HEK293 (cell line): ENCODE measurements at regions not wholly inside any gene's neighbourhood (a gene's known extent, or its start where the extent isn't known, plus 50 kb on each side); places are given as distances from the start of the nearest gene placed in this dataset.

Experiments
- MZF1 ChIP-seq: fragments of 450-650 bp; formaldehyde crosslinking; IDR thresholded peaks from 2 replicates; pipeline ENCODE4 v1.5.1; 2017; ENCODE audit warnings: missing biosample characterization, missing genetic modification characterization, borderline replicate concordance
- TCF7L2 ChIP-seq: IDR thresholded peaks from 2 replicates; pipeline ENCODE4 v1.6.1; 2011; ENCODE audit warnings: low read depth, mild to moderate bottlenecking, inconsistent platforms, low read length, moderate library complexity, borderline replicate concordance
- ZNF10 ChIP-seq: fragments of 450-650 bp; formaldehyde crosslinking; IDR thresholded peaks from 2 replicates; pipeline ENCODE4 v1.5.1; 2017; ENCODE audit warnings: missing biosample characterization, missing genetic modification characterization
- ZNF140 ChIP-seq: fragments of 450-650 bp; formaldehyde crosslinking; IDR thresholded peaks from 2 replicates; pipeline ENCODE4 v1.5.1; 2016; ENCODE audit warnings: missing biosample characterization, missing genetic modification characterization
- ZNF146 ChIP-seq: fragments of 450-650 bp; formaldehyde crosslinking; IDR thresholded peaks from 2 replicates; pipeline ENCODE4 v1.5.1; 2016; ENCODE audit warnings: missing biosample characterization, missing genetic modification characterization
- ZNF23 ChIP-seq: fragments of 450-650 bp; formaldehyde crosslinking; IDR thresholded peaks from 2 replicates; pipeline ENCODE4 v1.5.1; 2016; ENCODE audit warnings: missing biosample characterization, missing genetic modification characterization, borderline replicate concordance
- ZNF324 ChIP-seq: fragments of 450-650 bp; formaldehyde crosslinking; IDR thresholded peaks from 2 replicates; pipeline ENCODE4 v1.5.1; 2016; ENCODE audit warnings: missing biosample characterization, missing genetic modification characterization
- ZNF560 ChIP-seq: fragments of 450-650 bp; formaldehyde crosslinking; IDR thresholded peaks from 2 replicates; pipeline ENCODE4 v1.5.1; 2017; ENCODE audit warnings: missing biosample characterization, missing genetic modification characterization, borderline replicate concordance
- ZNF768 ChIP-seq: fragments of 450-650 bp; formaldehyde crosslinking; IDR thresholded peaks from 2 replicates; pipeline ENCODE4 v1.5.1; 2018; ENCODE audit warnings: missing biosample characterization, mild to moderate bottlenecking, missing genetic modification characterization
- TF ChIP-seq, protein P1 (sequence below): fragments of 450-650 bp; formaldehyde crosslinking; IDR thresholded peaks from 2 replicates; pipeline ENCODE4 v1.5.1; 2016; ENCODE audit warnings: missing biosample characterization, missing genetic modification characterization
- TF ChIP-seq, protein P2 (sequence below): fragments of 450-650 bp; formaldehyde crosslinking; IDR thresholded peaks from 2 replicates; pipeline ENCODE4 v1.5.1; 2016; ENCODE audit warnings: missing biosample characterization, missing genetic modification characterization
- TF ChIP-seq, protein P3 (sequence below): IDR thresholded peaks from 2 replicates; pipeline ENCODE4 v1.6.1; 2011; ENCODE audit warnings: mild to moderate bottlenecking, low read depth, low read length, borderline replicate concordance
- TF ChIP-seq, protein P4 (sequence below): fragments of 450-650 bp; formaldehyde crosslinking; IDR thresholded peaks from 2 replicates; pipeline ENCODE4 v1.5.1; 2016; ENCODE audit warnings: missing biosample characterization, missing genetic modification characterization

DNA sequence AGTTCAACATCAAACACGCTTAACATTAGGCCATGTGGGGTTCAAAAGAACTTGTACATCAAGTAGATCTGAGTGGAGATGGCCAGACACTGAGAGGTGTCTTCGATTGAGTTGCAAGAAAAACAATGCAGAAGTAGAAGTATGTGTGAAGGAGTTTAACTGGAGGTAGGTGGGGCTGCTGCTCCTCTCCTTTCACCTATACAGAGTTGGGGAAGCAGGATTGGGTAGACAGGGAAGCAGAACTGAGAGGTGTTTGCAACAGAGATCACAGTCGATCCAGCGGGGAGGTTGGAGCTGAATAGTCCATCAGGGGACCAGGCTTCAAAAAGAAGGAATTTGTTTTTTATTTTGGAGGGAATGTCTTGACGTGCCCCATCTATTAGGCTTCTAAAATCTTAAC, 61.7 kb upstream of the SLC27A6 start:
- TF ChIP-seq ZNF10 (tag by site-specific recombination) (no peak), MZF1 (tag by site-specific recombination) (no peak), ZNF146 (no peak), ZNF768 (tag by site-specific recombination) (no peak), ZNF140 (no peak), ZNF23 (no peak), ZNF560 (no peak), TCF7L2 (no peak), ZNF324 (no peak)
- TF ChIP-seq, protein P1, sequence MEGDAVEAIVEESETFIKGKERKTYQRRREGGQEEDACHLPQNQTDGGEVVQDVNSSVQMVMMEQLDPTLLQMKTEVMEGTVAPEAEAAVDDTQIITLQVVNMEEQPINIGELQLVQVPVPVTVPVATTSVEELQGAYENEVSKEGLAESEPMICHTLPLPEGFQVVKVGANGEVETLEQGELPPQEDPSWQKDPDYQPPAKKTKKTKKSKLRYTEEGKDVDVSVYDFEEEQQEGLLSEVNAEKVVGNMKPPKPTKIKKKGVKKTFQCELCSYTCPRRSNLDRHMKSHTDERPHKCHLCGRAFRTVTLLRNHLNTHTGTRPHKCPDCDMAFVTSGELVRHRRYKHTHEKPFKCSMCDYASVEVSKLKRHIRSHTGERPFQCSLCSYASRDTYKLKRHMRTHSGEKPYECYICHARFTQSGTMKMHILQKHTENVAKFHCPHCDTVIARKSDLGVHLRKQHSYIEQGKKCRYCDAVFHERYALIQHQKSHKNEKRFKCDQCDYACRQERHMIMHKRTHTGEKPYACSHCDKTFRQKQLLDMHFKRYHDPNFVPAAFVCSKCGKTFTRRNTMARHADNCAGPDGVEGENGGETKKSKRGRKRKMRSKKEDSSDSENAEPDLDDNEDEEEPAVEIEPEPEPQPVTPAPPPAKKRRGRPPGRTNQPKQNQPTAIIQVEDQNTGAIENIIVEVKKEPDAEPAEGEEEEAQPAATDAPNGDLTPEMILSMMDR (tag by site-specific recombination) = no peak
- TF ChIP-seq, protein P2, sequence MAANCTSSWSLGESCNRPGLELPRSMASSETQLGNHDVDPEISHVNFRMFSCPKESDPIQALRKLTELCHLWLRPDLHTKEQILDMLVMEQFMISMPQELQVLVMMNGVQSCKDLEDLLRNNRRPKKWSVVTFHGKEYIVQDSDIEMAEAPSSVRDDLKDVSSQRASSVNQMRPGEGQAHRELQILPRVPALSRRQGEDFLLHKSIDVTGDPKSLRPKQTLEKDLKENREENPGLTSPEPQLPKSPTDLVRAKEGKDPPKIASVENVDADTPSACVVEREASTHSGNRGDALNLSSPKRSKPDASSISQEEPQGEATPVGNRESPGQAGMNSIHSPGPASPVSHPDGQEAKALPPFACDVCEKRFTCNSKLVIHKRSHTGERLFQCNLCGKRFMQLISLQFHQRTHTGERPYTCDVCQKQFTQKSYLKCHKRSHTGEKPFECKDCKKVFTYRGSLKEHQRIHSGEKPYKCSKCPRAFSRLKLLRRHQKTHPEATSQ (tag by site-specific recombination) = no peak
- TF ChIP-seq, protein P3, sequence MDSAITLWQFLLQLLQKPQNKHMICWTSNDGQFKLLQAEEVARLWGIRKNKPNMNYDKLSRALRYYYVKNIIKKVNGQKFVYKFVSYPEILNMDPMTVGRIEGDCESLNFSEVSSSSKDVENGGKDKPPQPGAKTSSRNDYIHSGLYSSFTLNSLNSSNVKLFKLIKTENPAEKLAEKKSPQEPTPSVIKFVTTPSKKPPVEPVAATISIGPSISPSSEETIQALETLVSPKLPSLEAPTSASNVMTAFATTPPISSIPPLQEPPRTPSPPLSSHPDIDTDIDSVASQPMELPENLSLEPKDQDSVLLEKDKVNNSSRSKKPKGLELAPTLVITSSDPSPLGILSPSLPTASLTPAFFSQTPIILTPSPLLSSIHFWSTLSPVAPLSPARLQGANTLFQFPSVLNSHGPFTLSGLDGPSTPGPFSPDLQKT = no peak
- TF ChIP-seq, protein P4, sequence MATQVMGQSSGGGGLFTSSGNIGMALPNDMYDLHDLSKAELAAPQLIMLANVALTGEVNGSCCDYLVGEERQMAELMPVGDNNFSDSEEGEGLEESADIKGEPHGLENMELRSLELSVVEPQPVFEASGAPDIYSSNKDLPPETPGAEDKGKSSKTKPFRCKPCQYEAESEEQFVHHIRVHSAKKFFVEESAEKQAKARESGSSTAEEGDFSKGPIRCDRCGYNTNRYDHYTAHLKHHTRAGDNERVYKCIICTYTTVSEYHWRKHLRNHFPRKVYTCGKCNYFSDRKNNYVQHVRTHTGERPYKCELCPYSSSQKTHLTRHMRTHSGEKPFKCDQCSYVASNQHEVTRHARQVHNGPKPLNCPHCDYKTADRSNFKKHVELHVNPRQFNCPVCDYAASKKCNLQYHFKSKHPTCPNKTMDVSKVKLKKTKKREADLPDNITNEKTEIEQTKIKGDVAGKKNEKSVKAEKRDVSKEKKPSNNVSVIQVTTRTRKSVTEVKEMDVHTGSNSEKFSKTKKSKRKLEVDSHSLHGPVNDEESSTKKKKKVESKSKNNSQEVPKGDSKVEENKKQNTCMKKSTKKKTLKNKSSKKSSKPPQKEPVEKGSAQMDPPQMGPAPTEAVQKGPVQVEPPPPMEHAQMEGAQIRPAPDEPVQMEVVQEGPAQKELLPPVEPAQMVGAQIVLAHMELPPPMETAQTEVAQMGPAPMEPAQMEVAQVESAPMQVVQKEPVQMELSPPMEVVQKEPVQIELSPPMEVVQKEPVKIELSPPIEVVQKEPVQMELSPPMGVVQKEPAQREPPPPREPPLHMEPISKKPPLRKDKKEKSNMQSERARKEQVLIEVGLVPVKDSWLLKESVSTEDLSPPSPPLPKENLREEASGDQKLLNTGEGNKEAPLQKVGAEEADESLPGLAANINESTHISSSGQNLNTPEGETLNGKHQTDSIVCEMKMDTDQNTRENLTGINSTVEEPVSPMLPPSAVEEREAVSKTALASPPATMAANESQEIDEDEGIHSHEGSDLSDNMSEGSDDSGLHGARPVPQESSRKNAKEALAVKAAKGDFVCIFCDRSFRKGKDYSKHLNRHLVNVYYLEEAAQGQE (tag by site-specific recombination) = no peak
